ENCODE measurements at regions not wholly inside any gene's neighbourhood (a gene's known extent, or its start where the extent isn't known, plus 50 kb on each side); places are given as distances from the start of the nearest gene placed in this dataset.

GRCh38 chr6:19299129-19299528, 538.0 kb upstream of the ID4 start:
- no peak for DNase-seq (ENCODE audit: insufficient read length, low spot score)
- TF ChIP-seq PAX5 (IDR thresholded peaks at IDR 0.05; ENCODE audit: insufficient read depth, low read length, severe bottlenecking) (no peak), POLR2AphosphoS5 (IDR thresholded peaks at IDR 0.05; ENCODE audit: low read depth, low read length) (no peak), POLR2A (IDR thresholded peaks at IDR 0.05; ENCODE audit: low read depth, low read length) (no peak), SPI1 (IDR thresholded peaks at IDR 0.05; ENCODE audit: low read depth, low read length) (no peak), POU2F2 (IDR thresholded peaks at IDR 0.05; ENCODE audit: low read depth, low read length) (no peak)
- no peak for FAIRE-seq

- FAIRE-seq, result no peak
- no peak for DNase-seq (ENCODE audit: insufficient read length, low spot score)
- no peak for TF ChIP-seq PAX5 (IDR thresholded peaks at IDR 0.05; ENCODE audit: insufficient read depth, low read length, severe bottlenecking)
- TF ChIP-seq TAF1 (IDR thresholded peaks at IDR 0.05; ENCODE audit: low read depth, low read length), result no peak
- no peak for TF ChIP-seq POU2F2 (IDR thresholded peaks at IDR 0.05; ENCODE audit: low read depth, low read length)
- TF ChIP-seq POLR2AphosphoS5 (IDR thresholded peaks at IDR 0.05; ENCODE audit: low read depth, low read length), result no peak
- no peak for TF ChIP-seq SPI1 (IDR thresholded peaks at IDR 0.05; ENCODE audit: low read depth, low read length)
These were observed 535.2 kb upstream of the ID4 start for GRCh38 chr6:19301980-19302379.

- DNase-seq (ENCODE audit: insufficient read length, low spot score), result no peak
- TF ChIP-seq POU2F2 (IDR thresholded peaks at IDR 0.05; ENCODE audit: low read depth, low read length) (no peak), SPI1 (IDR thresholded peaks at IDR 0.05; ENCODE audit: low read depth, low read length) (no peak), POLR2A (IDR thresholded peaks at IDR 0.05; ENCODE audit: low read depth, low read length) (no peak), TAF1 (IDR thresholded peaks at IDR 0.05; ENCODE audit: low read depth, low read length) (no peak), POLR2AphosphoS5 (IDR thresholded peaks at IDR 0.05; ENCODE audit: low read depth, low read length) (no peak), PAX5 (IDR thresholded peaks at IDR 0.05; ENCODE audit: insufficient read depth, low read length, severe bottlenecking) (no peak)
- no peak for FAIRE-seq
These were observed 533.8 kb upstream of the ID4 start for GRCh38 chr6:19303383-19303782.

- FAIRE-seq, result no peak
- TF ChIP-seq SPI1 (IDR thresholded peaks at IDR 0.05; ENCODE audit: low read depth, low read length), result peak; percentile 52
- TF ChIP-seq POLR2A (IDR thresholded peaks at IDR 0.05; ENCODE audit: low read depth, low read length), result no peak
- no peak for TF ChIP-seq TAF1 (IDR thresholded peaks at IDR 0.05; ENCODE audit: low read depth, low read length)
- TF ChIP-seq POU2F2 (IDR thresholded peaks at IDR 0.05; ENCODE audit: low read depth, low read length), result no peak
- no peak for DNase-seq (ENCODE audit: insufficient read length, low spot score)
These were observed 527.5 kb upstream of the ID4 start for GRCh38 chr6:19309661-19310060.

GRCh38 chr6:19311786-19312185, 525.4 kb upstream of the ID4 start:
- FAIRE-seq (no peak), DNase-seq (ENCODE audit: insufficient read length, low spot score) (no peak)
- TF ChIP-seq POLR2A (IDR thresholded peaks at IDR 0.05; ENCODE audit: low read depth, low read length), result no peak
- no peak for TF ChIP-seq PAX5 (IDR thresholded peaks at IDR 0.05; ENCODE audit: insufficient read depth, low read length, severe bottlenecking)
- no peak for TF ChIP-seq SPI1 (IDR thresholded peaks at IDR 0.05; ENCODE audit: low read depth, low read length)
- TF ChIP-seq TAF1 (IDR thresholded peaks at IDR 0.05; ENCODE audit: low read depth, low read length), result no peak
- no peak for TF ChIP-seq POLR2AphosphoS5 (IDR thresholded peaks at IDR 0.05; ENCODE audit: low read depth, low read length)
- no peak for TF ChIP-seq POU2F2 (IDR thresholded peaks at IDR 0.05; ENCODE audit: low read depth, low read length)

GRCh38 chr6:19312241-19312978, 524.8 kb upstream of the ID4 start:
- DNase-seq (ENCODE audit: insufficient read length, low spot score), result no peak
- no peak for FAIRE-seq
- TF ChIP-seq PAX5 (IDR thresholded peaks at IDR 0.05; ENCODE audit: insufficient read depth, low read length, severe bottlenecking) (no peak), SPI1 (IDR thresholded peaks at IDR 0.05; ENCODE audit: low read depth, low read length) (no peak), POLR2A (IDR thresholded peaks at IDR 0.05; ENCODE audit: low read depth, low read length) (no peak), POU2F2 (IDR thresholded peaks at IDR 0.05; ENCODE audit: low read depth, low read length) (no peak), POLR2AphosphoS5 (IDR thresholded peaks at IDR 0.05; ENCODE audit: low read depth, low read length) (no peak), TAF1 (IDR thresholded peaks at IDR 0.05; ENCODE audit: low read depth, low read length) (no peak)

- no peak for TF ChIP-seq POLR2A (IDR thresholded peaks at IDR 0.05; ENCODE audit: low read depth, low read length)
- TF ChIP-seq POLR2AphosphoS5 (IDR thresholded peaks at IDR 0.05; ENCODE audit: low read depth, low read length), result no peak
- no peak for TF ChIP-seq SPI1 (IDR thresholded peaks at IDR 0.05; ENCODE audit: low read depth, low read length)
- no peak for TF ChIP-seq TAF1 (IDR thresholded peaks at IDR 0.05; ENCODE audit: low read depth, low read length)
- no peak for TF ChIP-seq POU2F2 (IDR thresholded peaks at IDR 0.05; ENCODE audit: low read depth, low read length)
- TF ChIP-seq PAX5 (IDR thresholded peaks at IDR 0.05; ENCODE audit: insufficient read depth, low read length, severe bottlenecking), result no peak
- DNase-seq (ENCODE audit: insufficient read length, low spot score) (no peak), FAIRE-seq (no peak)
These were observed 519.7 kb upstream of the ID4 start for GRCh38 chr6:19317431-19317986.

GRCh38 chr6:19319005-19319404, 518.2 kb upstream of the ID4 start:
- TF ChIP-seq POLR2AphosphoS5 (IDR thresholded peaks at IDR 0.05; ENCODE audit: low read depth, low read length), result no peak
- TF ChIP-seq SPI1 (IDR thresholded peaks at IDR 0.05; ENCODE audit: low read depth, low read length), result no peak
- TF ChIP-seq POLR2A (IDR thresholded peaks at IDR 0.05; ENCODE audit: low read depth, low read length), result no peak
- no peak for TF ChIP-seq PAX5 (IDR thresholded peaks at IDR 0.05; ENCODE audit: insufficient read depth, low read length, severe bottlenecking)
- TF ChIP-seq TAF1 (IDR thresholded peaks at IDR 0.05; ENCODE audit: low read depth, low read length), result no peak
- TF ChIP-seq POU2F2 (IDR thresholded peaks at IDR 0.05; ENCODE audit: low read depth, low read length), result no peak
- DNase-seq (ENCODE audit: insufficient read length, low spot score) (no peak), FAIRE-seq (no peak)

- FAIRE-seq (no peak), DNase-seq (ENCODE audit: insufficient read length, low spot score) (no peak)
- TF ChIP-seq POLR2AphosphoS5 (IDR thresholded peaks at IDR 0.05; ENCODE audit: low read depth, low read length) (no peak), TAF1 (IDR thresholded peaks at IDR 0.05; ENCODE audit: low read depth, low read length) (no peak), POU2F2 (IDR thresholded peaks at IDR 0.05; ENCODE audit: low read depth, low read length) (no peak), PAX5 (IDR thresholded peaks at IDR 0.05; ENCODE audit: insufficient read depth, low read length, severe bottlenecking) (no peak), POLR2A (IDR thresholded peaks at IDR 0.05; ENCODE audit: low read depth, low read length) (no peak), SPI1 (IDR thresholded peaks at IDR 0.05; ENCODE audit: low read depth, low read length) (no peak)
These were observed 517.0 kb upstream of the ID4 start for GRCh38 chr6:19320111-19320581.
